WTC11 (cell line): ENCODE measurements at regions not wholly inside any gene's neighbourhood (a gene's known extent, or its start where the extent isn't known, plus 50 kb on each side); places are given as distances from the start of the nearest gene placed in this dataset.
A peak's percentile ranks its signal among the peaks of the same experiment; 100 is the strongest.

Source experiments
- ATAC-seq: fragments of 200-7000 bp; cut with Tn5 transposase; 2 replicates; pipeline ENCODE4 v1.10.0; 2021; ENCODE audit warnings: mild to moderate bottlenecking, moderate library complexity
- CTCF ChIA-PET: fragments of 300-600 bp; sonication (Branson Sonifier 250); formaldehyde crosslinking; loops from one replicate; lab custom pipeline; 2021; ENCODE audit warnings: antibody characterized with exemption; lab: Charles Lee
- POLR2A ChIA-PET: fragments of 350-600 bp; sonication (Branson Sonifier 250); formaldehyde crosslinking; loops from one replicate; lab custom pipeline; 2021; ENCODE audit warnings: antibody characterized with exemption; lab: Charles Lee
- DNase-seq: peaks from one replicate; pipeline ENCODE4 v3.0.0; 2021; ENCODE audit warnings: low spot score
- H3K27ac Mint-ChIP-seq: 2 replicates; pipeline ENCODE4 v1.8.0; 2021; ENCODE audit warnings: mixed read lengths
- H3K27me3 Mint-ChIP-seq: 2 replicates; pipeline ENCODE4 v1.8.0; 2021; ENCODE audit warnings: low read depth, mild to moderate bottlenecking, moderate library complexity, mixed read lengths
- H3K36me3 Mint-ChIP-seq: 2 replicates; pipeline ENCODE4 v1.8.0; 2021; ENCODE audit warnings: mixed read lengths
- H3K4me1 Mint-ChIP-seq: 2 replicates; pipeline ENCODE4 v1.8.0; 2022; ENCODE audit warnings: mixed read lengths
- H3K4me3 Mint-ChIP-seq: 2 replicates; pipeline ENCODE4 v1.8.0; 2021; ENCODE audit warnings: mild to moderate bottlenecking, moderate library complexity, mixed read lengths
- H3K9me3 Mint-ChIP-seq: 2 replicates; pipeline ENCODE4 v1.8.0; 2021; ENCODE audit warnings: mixed read lengths
- ATF1 ChIP-seq: sonication (generic); formaldehyde crosslinking; IDR thresholded peaks from 2 replicates; pipeline ENCODE4 v1.8.1; 2023; ENCODE audit warnings: mild to moderate bottlenecking, moderate library complexity, missing genetic modification reagents
- CREB1 ChIP-seq: sonication (generic); formaldehyde crosslinking; IDR thresholded peaks from 2 replicates; pipeline ENCODE4 v1.8.0; 2023; ENCODE audit warnings: mild to moderate bottlenecking, missing genetic modification reagents
- ELF4 ChIP-seq: sonication (generic); formaldehyde crosslinking; IDR thresholded peaks from 2 replicates; pipeline ENCODE4 v1.8.1; 2022; ENCODE audit warnings: low read depth, mild to moderate bottlenecking, moderate library complexity, missing genetic modification reagents
- FOXP1 ChIP-seq: sonication (generic); formaldehyde crosslinking; IDR thresholded peaks from 2 replicates; pipeline ENCODE4 v1.8.0; 2022; ENCODE audit warnings: missing genetic modification reagents, mild to moderate bottlenecking, moderate library complexity, borderline replicate concordance
- HMGA2 ChIP-seq: fragments of 250-450 bp; sonication (Bioruptor Pico); IDR thresholded peaks from 2 replicates; pipeline ENCODE4 v1.4.0; 2021; ENCODE audit warnings: mild to moderate bottlenecking, moderate library complexity
- MYBL2 ChIP-seq: sonication (generic); formaldehyde crosslinking; IDR thresholded peaks from 2 replicates; pipeline ENCODE4 v1.8.1; 2023; ENCODE audit warnings: mild to moderate bottlenecking, moderate library complexity, missing genetic modification reagents
- NR3C1 ChIP-seq: sonication (generic); formaldehyde crosslinking; conservative IDR thresholded peaks from 2 replicates; pipeline ENCODE4 v1.8.1; 2023; ENCODE audit warnings: low read depth, mild to moderate bottlenecking, missing genetic modification reagents
- SMAD4 ChIP-seq: sonication (generic); formaldehyde crosslinking; IDR thresholded peaks from 2 replicates; pipeline ENCODE4 v1.8.0; 2022; ENCODE audit warnings: mild to moderate bottlenecking, missing genetic modification reagents
- SP1 ChIP-seq: sonication (generic); formaldehyde crosslinking; conservative IDR thresholded peaks from 2 replicates; pipeline ENCODE4 v1.8.1; 2022; ENCODE audit warnings: missing genetic modification reagents
- ZNF671 ChIP-seq: fragments of 250-450 bp; sonication (Bioruptor Pico); IDR thresholded peaks from 2 replicates; pipeline ENCODE4 v1.8.0; 2021; ENCODE audit warnings: mild to moderate bottlenecking
- TF ChIP-seq, protein P1 (sequence below): sonication (generic); formaldehyde crosslinking; conservative IDR thresholded peaks from 2 replicates; pipeline ENCODE4 v1.8.1; 2023; ENCODE audit warnings: mild to moderate bottlenecking, low read depth, missing genetic modification reagents, moderate library complexity
- TF ChIP-seq, protein P2 (sequence below): sonication (generic); formaldehyde crosslinking; IDR thresholded peaks from 2 replicates; pipeline ENCODE4 v1.8.1; 2023; ENCODE audit warnings: mild to moderate bottlenecking, moderate library complexity, missing genetic modification reagents
- TF ChIP-seq, protein P3 (sequence below): sonication (generic); formaldehyde crosslinking; IDR thresholded peaks from 2 replicates; pipeline ENCODE4 v1.8.1; 2022; ENCODE audit warnings: mild to moderate bottlenecking, moderate library complexity, missing genetic modification reagents
- TF ChIP-seq, protein P4 (sequence below): fragments of 200-600 bp; IDR thresholded peaks from 2 replicates; pipeline ENCODE4 v1.8.0; 2022; ENCODE audit warnings: antibody characterized with exemption
- TF ChIP-seq, protein P5 (sequence below): sonication (generic); formaldehyde crosslinking; IDR thresholded peaks from 2 replicates; pipeline ENCODE4 v1.8.0; 2022; ENCODE audit warnings: mild to moderate bottlenecking, missing genetic modification reagents
- TF ChIP-seq, protein P6 (sequence below): fragments of 250-450 bp; sonication (Bioruptor Pico); IDR thresholded peaks from 2 replicates; pipeline ENCODE4 v1.8.0; 2021; ENCODE audit warnings: mild to moderate bottlenecking
- TF ChIP-seq, protein P7 (sequence below): fragments of 250-450 bp; sonication (Bioruptor Pico); IDR thresholded peaks from 2 replicates; pipeline ENCODE4 v1.9.0; 2021; ENCODE audit warnings: mild to moderate bottlenecking
- TF ChIP-seq, protein P8 (sequence below): sonication (generic); formaldehyde crosslinking; IDR thresholded peaks from 2 replicates; pipeline ENCODE4 v1.8.0; 2022; ENCODE audit warnings: missing genetic modification reagents

DNA sequence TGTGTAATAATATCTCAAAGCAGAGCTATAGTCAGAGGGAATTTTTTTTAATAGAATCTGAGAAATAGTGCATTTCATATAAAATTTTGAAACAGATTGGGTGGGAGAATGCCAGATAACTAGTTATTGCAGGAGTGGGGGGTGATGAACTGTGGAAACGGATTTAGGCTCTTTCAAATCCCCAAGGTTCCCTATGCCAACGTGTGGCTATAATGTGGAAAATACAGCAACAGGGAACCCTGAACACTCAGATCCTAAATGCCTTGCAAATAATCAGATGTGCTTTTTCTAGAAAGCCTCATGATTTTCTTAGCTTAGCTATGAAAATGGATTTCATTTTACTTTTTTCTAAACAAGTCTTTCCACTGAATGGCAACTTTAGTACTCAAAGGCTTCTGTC, 180.5 kb upstream of the DMAC1 start:
- peaks cover 32% of the 10 kb centered on the region for H3K4me1 Mint-ChIP-seq
- H3K27ac Mint-ChIP-seq: peak overlapping the region; percentile 67; the same call in 1 of the 2 replicates
- POLR2A ChIA-PET: no interaction called here

More for the DNA sequence above, 180.5 kb upstream of the DMAC1 start:
- no peaks in the 10 kb centered on the region for H3K9me3 Mint-ChIP-seq
- TF ChIP-seq, protein P1, sequence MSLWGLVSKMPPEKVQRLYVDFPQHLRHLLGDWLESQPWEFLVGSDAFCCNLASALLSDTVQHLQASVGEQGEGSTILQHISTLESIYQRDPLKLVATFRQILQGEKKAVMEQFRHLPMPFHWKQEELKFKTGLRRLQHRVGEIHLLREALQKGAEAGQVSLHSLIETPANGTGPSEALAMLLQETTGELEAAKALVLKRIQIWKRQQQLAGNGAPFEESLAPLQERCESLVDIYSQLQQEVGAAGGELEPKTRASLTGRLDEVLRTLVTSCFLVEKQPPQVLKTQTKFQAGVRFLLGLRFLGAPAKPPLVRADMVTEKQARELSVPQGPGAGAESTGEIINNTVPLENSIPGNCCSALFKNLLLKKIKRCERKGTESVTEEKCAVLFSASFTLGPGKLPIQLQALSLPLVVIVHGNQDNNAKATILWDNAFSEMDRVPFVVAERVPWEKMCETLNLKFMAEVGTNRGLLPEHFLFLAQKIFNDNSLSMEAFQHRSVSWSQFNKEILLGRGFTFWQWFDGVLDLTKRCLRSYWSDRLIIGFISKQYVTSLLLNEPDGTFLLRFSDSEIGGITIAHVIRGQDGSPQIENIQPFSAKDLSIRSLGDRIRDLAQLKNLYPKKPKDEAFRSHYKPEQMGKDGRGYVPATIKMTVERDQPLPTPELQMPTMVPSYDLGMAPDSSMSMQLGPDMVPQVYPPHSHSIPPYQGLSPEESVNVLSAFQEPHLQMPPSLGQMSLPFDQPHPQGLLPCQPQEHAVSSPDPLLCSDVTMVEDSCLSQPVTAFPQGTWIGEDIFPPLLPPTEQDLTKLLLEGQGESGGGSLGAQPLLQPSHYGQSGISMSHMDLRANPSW (CRISPR knock-in tag): no peak
- TF ChIP-seq FOXP1 (CRISPR knock-in tag) (no peak), MYBL2 (CRISPR knock-in tag) (no peak), SP1 (CRISPR knock-in tag) (no peak), ELF4 (CRISPR knock-in tag) (no peak), CREB1 (CRISPR knock-in tag) (no peak), ZNF671 (CRISPR knock-in tag) (no peak), HMGA2 (CRISPR knock-in tag) (no peak), ATF1 (CRISPR knock-in tag) (no peak), SMAD4 (CRISPR knock-in tag) (no peak), NR3C1 (CRISPR knock-in tag) (no peak)
- TF ChIP-seq, protein P2, sequence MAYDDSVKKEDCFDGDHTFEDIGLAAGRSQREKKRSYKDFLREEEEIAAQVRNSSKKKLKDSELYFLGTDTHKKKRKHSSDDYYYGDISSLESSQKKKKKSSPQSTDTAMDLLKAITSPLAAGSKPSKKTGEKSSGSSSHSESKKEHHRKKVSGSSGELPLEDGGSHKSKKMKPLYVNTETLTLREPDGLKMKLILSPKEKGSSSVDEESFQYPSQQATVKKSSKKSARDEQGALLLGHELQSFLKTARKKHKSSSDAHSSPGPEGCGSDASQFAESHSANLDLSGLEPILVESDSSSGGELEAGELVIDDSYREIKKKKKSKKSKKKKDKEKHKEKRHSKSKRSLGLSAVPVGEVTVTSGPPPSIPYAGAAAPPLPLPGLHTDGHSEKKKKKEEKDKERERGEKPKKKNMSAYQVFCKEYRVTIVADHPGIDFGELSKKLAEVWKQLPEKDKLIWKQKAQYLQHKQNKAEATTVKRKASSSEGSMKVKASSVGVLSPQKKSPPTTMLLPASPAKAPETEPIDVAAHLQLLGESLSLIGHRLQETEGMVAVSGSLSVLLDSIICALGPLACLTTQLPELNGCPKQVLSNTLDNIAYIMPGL: no peak
- TF ChIP-seq, protein P3, sequence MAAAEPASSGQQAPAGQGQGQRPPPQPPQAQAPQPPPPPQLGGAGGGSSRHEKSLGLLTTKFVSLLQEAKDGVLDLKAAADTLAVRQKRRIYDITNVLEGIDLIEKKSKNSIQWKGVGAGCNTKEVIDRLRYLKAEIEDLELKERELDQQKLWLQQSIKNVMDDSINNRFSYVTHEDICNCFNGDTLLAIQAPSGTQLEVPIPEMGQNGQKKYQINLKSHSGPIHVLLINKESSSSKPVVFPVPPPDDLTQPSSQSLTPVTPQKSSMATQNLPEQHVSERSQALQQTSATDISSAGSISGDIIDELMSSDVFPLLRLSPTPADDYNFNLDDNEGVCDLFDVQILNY (CRISPR knock-in tag): no peak
- TF ChIP-seq, protein P4, sequence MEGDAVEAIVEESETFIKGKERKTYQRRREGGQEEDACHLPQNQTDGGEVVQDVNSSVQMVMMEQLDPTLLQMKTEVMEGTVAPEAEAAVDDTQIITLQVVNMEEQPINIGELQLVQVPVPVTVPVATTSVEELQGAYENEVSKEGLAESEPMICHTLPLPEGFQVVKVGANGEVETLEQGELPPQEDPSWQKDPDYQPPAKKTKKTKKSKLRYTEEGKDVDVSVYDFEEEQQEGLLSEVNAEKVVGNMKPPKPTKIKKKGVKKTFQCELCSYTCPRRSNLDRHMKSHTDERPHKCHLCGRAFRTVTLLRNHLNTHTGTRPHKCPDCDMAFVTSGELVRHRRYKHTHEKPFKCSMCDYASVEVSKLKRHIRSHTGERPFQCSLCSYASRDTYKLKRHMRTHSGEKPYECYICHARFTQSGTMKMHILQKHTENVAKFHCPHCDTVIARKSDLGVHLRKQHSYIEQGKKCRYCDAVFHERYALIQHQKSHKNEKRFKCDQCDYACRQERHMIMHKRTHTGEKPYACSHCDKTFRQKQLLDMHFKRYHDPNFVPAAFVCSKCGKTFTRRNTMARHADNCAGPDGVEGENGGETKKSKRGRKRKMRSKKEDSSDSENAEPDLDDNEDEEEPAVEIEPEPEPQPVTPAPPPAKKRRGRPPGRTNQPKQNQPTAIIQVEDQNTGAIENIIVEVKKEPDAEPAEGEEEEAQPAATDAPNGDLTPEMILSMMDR: no peak
- TF ChIP-seq, protein P5, sequence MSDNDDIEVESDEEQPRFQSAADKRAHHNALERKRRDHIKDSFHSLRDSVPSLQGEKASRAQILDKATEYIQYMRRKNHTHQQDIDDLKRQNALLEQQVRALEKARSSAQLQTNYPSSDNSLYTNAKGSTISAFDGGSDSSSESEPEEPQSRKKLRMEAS (CRISPR knock-in tag): no peak
- TF ChIP-seq, protein P6, sequence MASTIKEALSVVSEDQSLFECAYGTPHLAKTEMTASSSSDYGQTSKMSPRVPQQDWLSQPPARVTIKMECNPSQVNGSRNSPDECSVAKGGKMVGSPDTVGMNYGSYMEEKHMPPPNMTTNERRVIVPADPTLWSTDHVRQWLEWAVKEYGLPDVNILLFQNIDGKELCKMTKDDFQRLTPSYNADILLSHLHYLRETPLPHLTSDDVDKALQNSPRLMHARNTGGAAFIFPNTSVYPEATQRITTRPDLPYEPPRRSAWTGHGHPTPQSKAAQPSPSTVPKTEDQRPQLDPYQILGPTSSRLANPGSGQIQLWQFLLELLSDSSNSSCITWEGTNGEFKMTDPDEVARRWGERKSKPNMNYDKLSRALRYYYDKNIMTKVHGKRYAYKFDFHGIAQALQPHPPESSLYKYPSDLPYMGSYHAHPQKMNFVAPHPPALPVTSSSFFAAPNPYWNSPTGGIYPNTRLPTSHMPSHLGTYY (CRISPR knock-in tag): no peak
- TF ChIP-seq, protein P7, sequence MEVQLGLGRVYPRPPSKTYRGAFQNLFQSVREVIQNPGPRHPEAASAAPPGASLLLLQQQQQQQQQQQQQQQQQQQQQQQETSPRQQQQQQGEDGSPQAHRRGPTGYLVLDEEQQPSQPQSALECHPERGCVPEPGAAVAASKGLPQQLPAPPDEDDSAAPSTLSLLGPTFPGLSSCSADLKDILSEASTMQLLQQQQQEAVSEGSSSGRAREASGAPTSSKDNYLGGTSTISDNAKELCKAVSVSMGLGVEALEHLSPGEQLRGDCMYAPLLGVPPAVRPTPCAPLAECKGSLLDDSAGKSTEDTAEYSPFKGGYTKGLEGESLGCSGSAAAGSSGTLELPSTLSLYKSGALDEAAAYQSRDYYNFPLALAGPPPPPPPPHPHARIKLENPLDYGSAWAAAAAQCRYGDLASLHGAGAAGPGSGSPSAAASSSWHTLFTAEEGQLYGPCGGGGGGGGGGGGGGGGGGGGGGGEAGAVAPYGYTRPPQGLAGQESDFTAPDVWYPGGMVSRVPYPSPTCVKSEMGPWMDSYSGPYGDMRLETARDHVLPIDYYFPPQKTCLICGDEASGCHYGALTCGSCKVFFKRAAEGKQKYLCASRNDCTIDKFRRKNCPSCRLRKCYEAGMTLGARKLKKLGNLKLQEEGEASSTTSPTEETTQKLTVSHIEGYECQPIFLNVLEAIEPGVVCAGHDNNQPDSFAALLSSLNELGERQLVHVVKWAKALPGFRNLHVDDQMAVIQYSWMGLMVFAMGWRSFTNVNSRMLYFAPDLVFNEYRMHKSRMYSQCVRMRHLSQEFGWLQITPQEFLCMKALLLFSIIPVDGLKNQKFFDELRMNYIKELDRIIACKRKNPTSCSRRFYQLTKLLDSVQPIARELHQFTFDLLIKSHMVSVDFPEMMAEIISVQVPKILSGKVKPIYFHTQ (CRISPR knock-in tag): no peak
- TF ChIP-seq, protein P8, sequence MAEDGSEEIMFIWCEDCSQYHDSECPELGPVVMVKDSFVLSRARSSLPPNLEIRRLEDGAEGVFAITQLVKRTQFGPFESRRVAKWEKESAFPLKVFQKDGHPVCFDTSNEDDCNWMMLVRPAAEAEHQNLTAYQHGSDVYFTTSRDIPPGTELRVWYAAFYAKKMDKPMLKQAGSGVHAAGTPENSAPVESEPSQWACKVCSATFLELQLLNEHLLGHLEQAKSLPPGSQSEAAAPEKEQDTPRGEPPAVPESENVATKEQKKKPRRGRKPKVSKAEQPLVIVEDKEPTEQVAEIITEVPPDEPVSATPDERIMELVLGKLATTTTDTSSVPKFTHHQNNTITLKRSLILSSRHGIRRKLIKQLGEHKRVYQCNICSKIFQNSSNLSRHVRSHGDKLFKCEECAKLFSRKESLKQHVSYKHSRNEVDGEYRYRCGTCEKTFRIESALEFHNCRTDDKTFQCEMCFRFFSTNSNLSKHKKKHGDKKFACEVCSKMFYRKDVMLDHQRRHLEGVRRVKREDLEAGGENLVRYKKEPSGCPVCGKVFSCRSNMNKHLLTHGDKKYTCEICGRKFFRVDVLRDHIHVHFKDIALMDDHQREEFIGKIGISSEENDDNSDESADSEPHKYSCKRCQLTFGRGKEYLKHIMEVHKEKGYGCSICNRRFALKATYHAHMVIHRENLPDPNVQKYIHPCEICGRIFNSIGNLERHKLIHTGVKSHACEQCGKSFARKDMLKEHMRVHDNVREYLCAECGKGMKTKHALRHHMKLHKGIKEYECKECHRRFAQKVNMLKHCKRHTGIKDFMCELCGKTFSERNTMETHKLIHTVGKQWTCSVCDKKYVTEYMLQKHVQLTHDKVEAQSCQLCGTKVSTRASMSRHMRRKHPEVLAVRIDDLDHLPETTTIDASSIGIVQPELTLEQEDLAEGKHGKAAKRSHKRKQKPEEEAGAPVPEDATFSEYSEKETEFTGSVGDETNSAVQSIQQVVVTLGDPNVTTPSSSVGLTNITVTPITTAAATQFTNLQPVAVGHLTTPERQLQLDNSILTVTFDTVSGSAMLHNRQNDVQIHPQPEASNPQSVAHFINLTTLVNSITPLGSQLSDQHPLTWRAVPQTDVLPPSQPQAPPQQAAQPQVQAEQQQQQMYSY (CRISPR knock-in tag): no peak
- TF ChIP-seq, all 79 proteins: peak for 0
- no peak for DNase-seq
- no peak for ATAC-seq
- no peak overlapping the region for H3K4me3 Mint-ChIP-seq
- H3K27me3 Mint-ChIP-seq: no peaks in the 10 kb centered on the region
- no peaks in the 10 kb centered on the region for H3K36me3 Mint-ChIP-seq
- CTCF ChIA-PET: no interaction called here
